Keratinocyte (primary cell): ENCODE measurements at regions not wholly inside any gene's neighbourhood (a gene's known extent, or its start where the extent isn't known, plus 50 kb on each side); places are given as distances from the start of the nearest gene placed in this dataset.

Source experiments
- CTCF ChIP-seq, 3 experiments: IDR thresholded peaks in 1 of 3; conservative IDR thresholded peaks in 1 of 3; optimal IDR thresholded peaks in 1 of 3; 2 replicates in 2 of 3; 3 replicates in 1 of 3; pipeline versions ENCODE3 to v1.5.1; 2011; ENCODE audit warnings: low read length in 3 of 3, mild to moderate bottlenecking in 3 of 3, moderate library complexity in 2 of 3, control low read depth in 1 of 3, inconsistent platforms in 1 of 3; ENCODE audit not compliant: insufficient read depth in 2 of 3; ENCODE audit errors: extremely low read depth in 1 of 3
- EZH2 ChIP-seq: IDR thresholded peaks from one replicate; pipeline ENCODE4 v1.6.1; 2012; ENCODE audit warnings: inconsistent platforms, mild to moderate bottlenecking, low read length, moderate library complexity

GRCh38 chr7:89989454-89989853 is 164.8 kb upstream of the STEAP1 start:
- TF ChIP-seq CTCF (optimal IDR thresholded peaks at IDR 0.05 in 1 of 3, IDR thresholded peaks at IDR 0.05 in 1 of 3, conservative IDR thresholded peaks at IDR 0.05 in 1 of 3; ENCODE audit: extremely low read depth in 1 of 3, insufficient read depth in 2 of 3, low read length in 3 of 3) (no peak), EZH2 (no peak)
